ENCODE measurements at regions not wholly inside any gene's neighbourhood (a gene's known extent, or its start where the extent isn't known, plus 50 kb on each side); places are given as distances from the start of the nearest gene placed in this dataset.

DNA sequence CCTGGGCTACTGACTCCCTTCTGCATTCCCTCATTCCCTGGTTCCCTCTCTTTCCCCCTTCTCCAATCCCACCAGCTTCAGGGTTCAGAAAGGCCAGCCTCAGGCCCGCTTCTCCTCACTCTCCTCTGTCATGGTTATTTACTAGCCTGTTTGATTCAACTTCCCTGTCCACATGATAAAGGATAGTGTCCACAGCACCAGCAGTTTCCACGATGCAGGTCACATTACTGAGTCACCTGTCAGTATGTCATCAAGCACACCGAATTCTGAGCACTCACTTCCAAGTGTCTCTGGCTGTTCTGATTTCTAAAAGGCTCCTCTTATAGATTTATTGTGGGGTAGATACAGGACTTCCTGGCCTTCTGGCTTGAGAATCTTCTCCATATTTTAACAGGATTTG lies 96.6 kb upstream of the CTNNB1 start:
- TF ChIP-seq, protein P1, sequence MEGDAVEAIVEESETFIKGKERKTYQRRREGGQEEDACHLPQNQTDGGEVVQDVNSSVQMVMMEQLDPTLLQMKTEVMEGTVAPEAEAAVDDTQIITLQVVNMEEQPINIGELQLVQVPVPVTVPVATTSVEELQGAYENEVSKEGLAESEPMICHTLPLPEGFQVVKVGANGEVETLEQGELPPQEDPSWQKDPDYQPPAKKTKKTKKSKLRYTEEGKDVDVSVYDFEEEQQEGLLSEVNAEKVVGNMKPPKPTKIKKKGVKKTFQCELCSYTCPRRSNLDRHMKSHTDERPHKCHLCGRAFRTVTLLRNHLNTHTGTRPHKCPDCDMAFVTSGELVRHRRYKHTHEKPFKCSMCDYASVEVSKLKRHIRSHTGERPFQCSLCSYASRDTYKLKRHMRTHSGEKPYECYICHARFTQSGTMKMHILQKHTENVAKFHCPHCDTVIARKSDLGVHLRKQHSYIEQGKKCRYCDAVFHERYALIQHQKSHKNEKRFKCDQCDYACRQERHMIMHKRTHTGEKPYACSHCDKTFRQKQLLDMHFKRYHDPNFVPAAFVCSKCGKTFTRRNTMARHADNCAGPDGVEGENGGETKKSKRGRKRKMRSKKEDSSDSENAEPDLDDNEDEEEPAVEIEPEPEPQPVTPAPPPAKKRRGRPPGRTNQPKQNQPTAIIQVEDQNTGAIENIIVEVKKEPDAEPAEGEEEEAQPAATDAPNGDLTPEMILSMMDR (IDR thresholded peaks at IDR 0.05) = no peak
- TF ChIP-seq, protein P2, sequence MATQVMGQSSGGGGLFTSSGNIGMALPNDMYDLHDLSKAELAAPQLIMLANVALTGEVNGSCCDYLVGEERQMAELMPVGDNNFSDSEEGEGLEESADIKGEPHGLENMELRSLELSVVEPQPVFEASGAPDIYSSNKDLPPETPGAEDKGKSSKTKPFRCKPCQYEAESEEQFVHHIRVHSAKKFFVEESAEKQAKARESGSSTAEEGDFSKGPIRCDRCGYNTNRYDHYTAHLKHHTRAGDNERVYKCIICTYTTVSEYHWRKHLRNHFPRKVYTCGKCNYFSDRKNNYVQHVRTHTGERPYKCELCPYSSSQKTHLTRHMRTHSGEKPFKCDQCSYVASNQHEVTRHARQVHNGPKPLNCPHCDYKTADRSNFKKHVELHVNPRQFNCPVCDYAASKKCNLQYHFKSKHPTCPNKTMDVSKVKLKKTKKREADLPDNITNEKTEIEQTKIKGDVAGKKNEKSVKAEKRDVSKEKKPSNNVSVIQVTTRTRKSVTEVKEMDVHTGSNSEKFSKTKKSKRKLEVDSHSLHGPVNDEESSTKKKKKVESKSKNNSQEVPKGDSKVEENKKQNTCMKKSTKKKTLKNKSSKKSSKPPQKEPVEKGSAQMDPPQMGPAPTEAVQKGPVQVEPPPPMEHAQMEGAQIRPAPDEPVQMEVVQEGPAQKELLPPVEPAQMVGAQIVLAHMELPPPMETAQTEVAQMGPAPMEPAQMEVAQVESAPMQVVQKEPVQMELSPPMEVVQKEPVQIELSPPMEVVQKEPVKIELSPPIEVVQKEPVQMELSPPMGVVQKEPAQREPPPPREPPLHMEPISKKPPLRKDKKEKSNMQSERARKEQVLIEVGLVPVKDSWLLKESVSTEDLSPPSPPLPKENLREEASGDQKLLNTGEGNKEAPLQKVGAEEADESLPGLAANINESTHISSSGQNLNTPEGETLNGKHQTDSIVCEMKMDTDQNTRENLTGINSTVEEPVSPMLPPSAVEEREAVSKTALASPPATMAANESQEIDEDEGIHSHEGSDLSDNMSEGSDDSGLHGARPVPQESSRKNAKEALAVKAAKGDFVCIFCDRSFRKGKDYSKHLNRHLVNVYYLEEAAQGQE (IDR thresholded peaks at IDR 0.05; ENCODE audit: insufficient read depth in 1 of 2, low read depth in 2 of 2, low read length in 1 of 2) = no peak
- TF ChIP-seq POLR2AphosphoS5 (IDR thresholded peaks at IDR 0.05; ENCODE audit: low read depth, low read length) = no peak
- no peak for TF ChIP-seq SIN3A (IDR thresholded peaks at IDR 0.05; ENCODE audit: borderline replicate concordance, insufficient read depth, low read depth, low read length)
- no peak for TF ChIP-seq TCF7L2 (IDR thresholded peaks at IDR 0.05; ENCODE audit: low read depth, low read length)
